ENCODE measurements at regions not wholly inside any gene's neighbourhood (a gene's known extent, or its start where the extent isn't known, plus 50 kb on each side); places are given as distances from the start of the nearest gene placed in this dataset.

GRCh38 chr3:73236867-73237266 is 175.4 kb downstream of the EBLN2 start:
- no peak overlapping the region for H3T11ph ChIP-seq (ENCODE audit: low read length)
- no peak overlapping the region for H3K4me2 ChIP-seq (ENCODE audit: insufficient read depth, insufficient read length, low read length)
- Mint-ChIP-seq H3K9me3 (no peaks in the 10 kb centered on the region), H3K27me3 (ENCODE audit: low read depth) (no peaks in the 10 kb centered on the region), H3K27ac (no peak overlapping the region), H3K4me1 (no peaks in the 10 kb centered on the region), H3K4me3 (no peak overlapping the region), H3K36me3 (ENCODE audit: insufficient read depth in 1 of 3, low read depth in 3 of 3) (no peaks in the 10 kb centered on the region)
- H3K27ac ChIP-seq (ENCODE audit: insufficient read length, low read depth, low read length) = no peak overlapping the region
- WGBS (ENCODE audit: extremely low coverage, insufficient read length, low lambda C conversion rate) = no CpG with 5 or more reads among the region's 5 CpGs
- H2BK12ac ChIP-seq (ENCODE audit: insufficient read length, low read depth, low read length) = no peak overlapping the region
- H2AFZ ChIP-seq (ENCODE audit: low read length) = no peak overlapping the region
- no peak for TF ChIP-seq CTCF (conservative IDR thresholded peaks at IDR 0.05)
- H3K4me1 ChIP-seq (ENCODE audit: insufficient read depth, low read length) = no peaks in the 10 kb centered on the region
- peaks cover 2% of the 10 kb centered on the region for H4K20me1 ChIP-seq (ENCODE audit: control insufficient read depth, insufficient read depth, insufficient read length)
- H4K8ac ChIP-seq (replicated peaks; ENCODE audit: insufficient read length, low read depth, low read length) = no peak overlapping the region
- H3K23ac ChIP-seq (ENCODE audit: insufficient read length, low read depth, low read length) = no peak overlapping the region
- H3K27me3 ChIP-seq (ENCODE audit: insufficient read depth, low read length) = no peaks in the 10 kb centered on the region; the same call in 1 of the 2 replicates
- H3K9me3 ChIP-seq (ENCODE audit: control insufficient read depth, low read depth, low read length) = no peaks in the 10 kb centered on the region
- no peak overlapping the region for H3K9ac ChIP-seq (ENCODE audit: extremely low read depth, insufficient read length, low read length)
- H2BK5ac ChIP-seq (ENCODE audit: insufficient read length, low read length) = no peak overlapping the region
- no peaks in the 10 kb centered on the region for H3K79me1 ChIP-seq (ENCODE audit: insufficient read depth, low read depth, low read length, poor library complexity, severe bottlenecking)
- no peak for DNase-seq
- H2AK5ac ChIP-seq (ENCODE audit: insufficient read length, low read length) = no peak overlapping the region
- no peak overlapping the region for H3K14ac ChIP-seq (ENCODE audit: insufficient read depth, low read length)
- no peak overlapping the region for H2BK120ac ChIP-seq (ENCODE audit: low read depth, low read length, poor library complexity, severe bottlenecking)
- H3K23me2 ChIP-seq (ENCODE audit: insufficient read length, low read depth, low read length, poor library complexity, severe bottlenecking) = no peaks in the 10 kb centered on the region
- H3K18ac ChIP-seq (ENCODE audit: insufficient read length, low read depth, low read length) = no peak overlapping the region
- H3K4ac ChIP-seq (ENCODE audit: low read depth, low read length) = no peak overlapping the region
- no peak overlapping the region for H2BK20ac ChIP-seq (ENCODE audit: low read depth, low read length, poor library complexity, severe bottlenecking)
- no peak overlapping the region for H3K56ac ChIP-seq (ENCODE audit: insufficient read length, low read depth, low read length)
- no peak overlapping the region for H2BK15ac ChIP-seq (ENCODE audit: low read depth, low read length)
- H3K79me2 ChIP-seq (ENCODE audit: insufficient read depth, low read length) = no peaks in the 10 kb centered on the region
- H4K91ac ChIP-seq (ENCODE audit: insufficient read length, low read depth, low read length) = no peak overlapping the region
- no peak overlapping the region for H4K5ac ChIP-seq (ENCODE audit: insufficient read length, low read depth, low read length)
